Progenitor cell of endocrine pancreas (in vitro differentiated cells): ENCODE measurements at regions not wholly inside any gene's neighbourhood (a gene's known extent, or its start where the extent isn't known, plus 50 kb on each side); places are given as distances from the start of the nearest gene placed in this dataset.

ENCODE experiments used
- DNase-seq: peaks from one replicate; pipeline ENCODE4 v3.0.0; 2021; ENCODE audit warnings: low spot score; ENCODE audit not compliant: unreplicated experiment
- H3K27ac Mint-ChIP-seq: 2 replicates; pipeline ENCODE4 v1.8.0; 2021; ENCODE audit warnings: mild to moderate bottlenecking, moderate library complexity, mixed read lengths
- H3K27me3 Mint-ChIP-seq: 2 replicates; pipeline ENCODE4 v1.8.0; 2021; ENCODE audit warnings: mixed read lengths
- H3K36me3 Mint-ChIP-seq: 2 replicates; pipeline ENCODE4 v1.8.0; 2022; ENCODE audit warnings: mixed read lengths; ENCODE audit not compliant: insufficient read depth
- H3K4me1 Mint-ChIP-seq: 2 replicates; pipeline ENCODE4 v1.8.0; 2021; ENCODE audit warnings: low read depth, mixed read lengths
- H3K4me3 Mint-ChIP-seq: 2 replicates; pipeline ENCODE4 v1.8.0; 2021; ENCODE audit warnings: low read depth, mild to moderate bottlenecking, moderate library complexity, mixed read lengths
- H3K9me3 Mint-ChIP-seq: 2 replicates; pipeline ENCODE4 v1.8.0; 2021; ENCODE audit warnings: low read depth, mixed read lengths
- CTCF ChIP-seq: fragments of 200-600 bp; sonication (generic); IDR thresholded peaks from one replicate; pipeline ENCODE4 v1.5.0; 2021; ENCODE audit warnings: antibody characterized with exemption, mild to moderate bottlenecking; ENCODE audit not compliant: unreplicated experiment

- no peaks in the 10 kb centered on the region for H3K36me3 Mint-ChIP-seq
- H3K4me1 Mint-ChIP-seq, result peaks cover 1% of the 10 kb centered on the region
- TF ChIP-seq CTCF, result no peak
- H3K27ac Mint-ChIP-seq, result no peak overlapping the region
- H3K4me3 Mint-ChIP-seq, result no peak overlapping the region
- no peak for DNase-seq
- H3K9me3 Mint-ChIP-seq, result peaks cover 16% of the 10 kb centered on the region
- H3K27me3 Mint-ChIP-seq, result no peaks in the 10 kb centered on the region
These were observed 507.0 kb downstream of the TBL1XR1 start for GRCh38 chr3:176690083-176690869.

GRCh38 chr3:176687754-176688153 lies 509.5 kb downstream of the TBL1XR1 start:
- no peak for TF ChIP-seq CTCF
- Mint-ChIP-seq H3K9me3 (peaks cover 22% of the 10 kb centered on the region), H3K27me3 (no peaks in the 10 kb centered on the region), H3K4me3 (no peak overlapping the region), H3K36me3 (peaks cover 2% of the 10 kb centered on the region), H3K27ac (no peak overlapping the region), H3K4me1 (no peaks in the 10 kb centered on the region)
- DNase-seq, result no peak

GRCh38 chr3:176683382-176683781 lies 513.9 kb downstream of the TBL1XR1 start:
- no peaks in the 10 kb centered on the region for H3K4me1 Mint-ChIP-seq
- no peak for DNase-seq
- peaks cover 22% of the 10 kb centered on the region for H3K9me3 Mint-ChIP-seq
- TF ChIP-seq CTCF, result no peak
- H3K36me3 Mint-ChIP-seq, result peaks cover 2% of the 10 kb centered on the region
- no peak overlapping the region for H3K4me3 Mint-ChIP-seq
- H3K27me3 Mint-ChIP-seq, result no peaks in the 10 kb centered on the region
- H3K27ac Mint-ChIP-seq, result no peak overlapping the region

- no peak overlapping the region for H3K4me3 Mint-ChIP-seq
- H3K36me3 Mint-ChIP-seq, result peaks cover 7% of the 10 kb centered on the region
- H3K9me3 Mint-ChIP-seq, result peaks cover 16% of the 10 kb centered on the region
- TF ChIP-seq CTCF, result peak; percentile 56
- no peak overlapping the region for H3K27ac Mint-ChIP-seq
- no peaks in the 10 kb centered on the region for H3K27me3 Mint-ChIP-seq
- peaks cover 17% of the 10 kb centered on the region for H3K4me1 Mint-ChIP-seq
- DNase-seq, result no peak
These were observed 533.1 kb downstream of the TBL1XR1 start for GRCh38 chr3:176663837-176664831.

GRCh38 chr3:176663387-176663786 lies 533.9 kb downstream of the TBL1XR1 start:
- TF ChIP-seq CTCF, result no peak
- Mint-ChIP-seq H3K36me3 (peaks cover 1% of the 10 kb centered on the region), H3K9me3 (peaks cover 10% of the 10 kb centered on the region), H3K27me3 (no peaks in the 10 kb centered on the region), H3K27ac (no peak overlapping the region), H3K4me3 (no peak overlapping the region), H3K4me1 (peaks cover 17% of the 10 kb centered on the region)
- DNase-seq, result no peak
